Common myeloid progenitor, CD34-positive (primary cell): ENCODE measurements at regions not wholly inside any gene's neighbourhood (a gene's known extent, or its start where the extent isn't known, plus 50 kb on each side); places are given as distances from the start of the nearest gene placed in this dataset.

ENCODE experiments used
- CTCF ChIA-PET: fragments of 350-600 bp; sonication (Branson Sonifier 250); formaldehyde crosslinking; loops from one replicate; lab custom pipeline; 2021; ENCODE audit warnings: antibody characterized with exemption; lab: Charles Lee
- POLR2A ChIA-PET: fragments of 350-600 bp; sonication (Branson Sonifier 250); formaldehyde crosslinking; loops from one replicate; lab custom pipeline; 2021; ENCODE audit warnings: antibody characterized with exemption; lab: Charles Lee
- DNase-seq, 3 donors: peaks; one replicate each; pipeline versions ENCODE4 v3.0.0 to v3.0.0-alpha.2; 2013
- H3K27ac ChIP-seq, 2 experiments: 1 replicate in 1 of 2; 2 replicates in 1 of 2; pipeline ENCODE4 v1.7.0; 2013; ENCODE audit warnings: inconsistent platforms in 2 of 2, low read length in 2 of 2, mild to moderate bottlenecking in 2 of 2, low read depth in 1 of 2, moderate library complexity in 1 of 2; ENCODE audit not compliant: severe bottlenecking in 2 of 2, insufficient read depth in 1 of 2, poor library complexity in 1 of 2
- H3K27me3 ChIP-seq, 5 experiments: replicated peaks in 2 of 5; 1 replicate in 3 of 5; 2 replicates in 2 of 5; pipeline versions ENCODE4 v1.6.1 to v1.7.0; 2013; ENCODE audit warnings: low read length in 4 of 5, mild to moderate bottlenecking in 2 of 5, moderate library complexity in 2 of 5, inconsistent platforms in 1 of 5; ENCODE audit not compliant: insufficient read depth in 5 of 5, control insufficient read depth in 4 of 5
- H3K36me3 ChIP-seq, 4 experiments: 1 replicate in 2 of 4; 2 replicates in 2 of 4; pipeline versions ENCODE4 v1.6.1 to v1.7.0; 2013; ENCODE audit warnings: low read length in 3 of 4, control low read depth in 1 of 4, mild to moderate bottlenecking in 1 of 4; ENCODE audit not compliant: control insufficient read depth in 4 of 4, insufficient read depth in 4 of 4
- H3K4me1 ChIP-seq, 4 experiments: 1 replicate in 3 of 4; 2 replicates in 1 of 4; pipeline versions ENCODE4 v1.6.1 to v1.7.1; 2013; ENCODE audit warnings: low read length in 3 of 4, mild to moderate bottlenecking in 3 of 4, control low read depth in 1 of 4, inconsistent platforms in 1 of 4, moderate library complexity in 1 of 4; ENCODE audit not compliant: control insufficient read depth in 4 of 4, insufficient read depth in 4 of 4; ENCODE audit errors: control extremely low read depth in 1 of 4
- H3K4me3 ChIP-seq, 7 experiments: 1 replicate in 4 of 7; 2 replicates in 3 of 7; pipeline versions ENCODE4 v1.5.1 to v1.7.0; 2013; ENCODE audit warnings: mild to moderate bottlenecking in 7 of 7, low read length in 6 of 7, moderate library complexity in 6 of 7, inconsistent platforms in 2 of 7, low read depth in 2 of 7, control low read depth in 1 of 7; ENCODE audit not compliant: insufficient read depth in 4 of 7, control insufficient read depth in 1 of 7; ENCODE audit errors: extremely low read depth in 1 of 7
- H3K9me3 ChIP-seq, 5 experiments: 1 replicate in 4 of 5; 2 replicates in 1 of 5; pipeline versions ENCODE4 v1.6.1 to v1.7.1; 2013; ENCODE audit warnings: low read length in 4 of 5, mild to moderate bottlenecking in 2 of 5, inconsistent platforms in 1 of 5, low read depth in 1 of 5, moderate library complexity in 1 of 5; ENCODE audit not compliant: control insufficient read depth in 4 of 5, insufficient read depth in 2 of 5; ENCODE audit errors: control extremely low read depth in 1 of 5
- WGBS: methylation state at CpG from one replicate; pipeline ENCODE4 v1.1.5; 2013; ENCODE audit not compliant: insufficient coverage; 5-methylcytosine and 5-hydroxymethylcytosine counted together

DNA sequence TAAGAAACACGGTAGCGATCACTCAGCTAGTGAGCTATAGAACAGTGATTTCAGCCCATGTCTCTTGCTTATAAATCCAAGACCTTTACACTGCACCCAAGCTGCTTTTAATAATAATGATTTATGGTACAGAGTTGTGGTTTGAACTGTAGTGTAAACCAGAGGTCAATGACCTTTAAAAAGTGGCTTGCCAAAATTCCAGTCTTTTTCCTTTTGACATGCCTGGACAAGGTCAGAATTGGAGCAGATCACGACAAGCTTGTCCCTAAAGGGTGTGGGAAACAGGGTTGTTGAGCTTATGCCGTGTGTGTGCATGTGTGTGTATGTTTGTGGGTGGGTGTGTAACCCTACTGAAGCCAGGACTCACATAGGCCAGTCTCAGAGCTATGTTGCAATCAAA is 225.3 kb upstream of the CLINT1 start:
- Histone ChIP-seq H3K27me3 (peaks cover 0 to 5% (median 0%) of the 10 kb centered on the region in 5 experiments), H3K36me3 (no peaks in the 10 kb centered on the region), H3K4me1 (no peaks in the 10 kb centered on the region), H3K4me3 (no peak overlapping the region), H3K9me3 (no peaks in the 10 kb centered on the region), H3K27ac (no peak overlapping the region)
- ChIA-PET POLR2A (no interaction called here), CTCF (interaction anchor here (1.0 to 1.8 kb wide), 3 partner anchors 9 to 12 kb away, joined by 3 to 14 read pairs (median 3); no protein-coding TSS in a partner anchor)
- no peak for DNase-seq
- 85% methylated on average over 2 of the region's 4 CpGs for WGBS

- ChIA-PET POLR2A (no interaction called here), CTCF (interaction anchor here (1.8 kb wide), 1 partner anchor 7 kb away, joined by 14 read pairs; no protein-coding TSS in a partner anchor)
- H3K4me3 ChIP-seq = no peak overlapping the region
Measured at GRCh38 chr5:158082696-158083287, 223.8 kb upstream of the CLINT1 start.

DNA sequence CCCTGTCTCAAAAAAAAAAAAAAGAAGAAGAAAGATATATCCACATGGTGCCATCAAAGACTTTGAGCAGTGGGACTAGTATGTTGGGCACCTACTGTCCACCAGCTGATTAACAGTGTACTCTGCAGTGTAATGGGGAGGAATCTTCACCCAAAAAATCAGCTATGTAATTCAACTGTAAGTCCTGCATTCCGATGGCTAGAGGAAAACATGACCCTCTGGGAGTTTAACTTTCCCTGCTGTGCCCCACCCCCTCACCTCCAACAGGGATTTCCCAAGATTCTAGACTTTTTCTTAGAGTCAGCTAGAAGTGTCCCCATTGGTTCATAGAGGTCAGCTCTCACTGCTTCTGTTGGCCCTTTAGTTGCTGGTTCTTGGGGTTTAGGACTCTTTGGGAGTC is 221.2 kb upstream of the CLINT1 start:
- peaks cover 0 to 3% (median under 1%) of the 10 kb centered on the region in 4 experiments for H3K4me1 ChIP-seq
- WGBS = 100% methylated on average over 1 of the region's 1 CpG
- H3K36me3 ChIP-seq = no peaks in the 10 kb centered on the region
- ChIA-PET CTCF (interaction anchor here (0.9 to 1.4 kb wide), 2 partner anchors 18 to 24 kb away, joined by 3 to 4 read pairs; no protein-coding TSS in a partner anchor), POLR2A (no interaction called here)
- DNase-seq = no peak
- H3K9me3 ChIP-seq = no peaks in the 10 kb centered on the region
- H3K27me3 ChIP-seq = peaks cover 0 to 5% (median 0%) of the 10 kb centered on the region in 5 experiments
- H3K27ac ChIP-seq = no peak overlapping the region
- no peak overlapping the region for H3K4me3 ChIP-seq

More at GRCh38 chr5:158082696-158083287, 223.8 kb upstream of the CLINT1 start:
- H3K9me3 ChIP-seq = no peaks in the 10 kb centered on the region
- H3K27ac ChIP-seq = no peak overlapping the region
- WGBS = 92% methylated on average over 2 of the region's 2 CpGs
- peaks cover 0 to 5% (median 0%) of the 10 kb centered on the region in 5 experiments for H3K27me3 ChIP-seq
- peaks cover 0 to 2% (median 0%) of the 10 kb centered on the region in 4 experiments for H3K4me1 ChIP-seq
- no peaks in the 10 kb centered on the region for H3K36me3 ChIP-seq
- no peak for DNase-seq

GRCh38 chr5:158079097-158079496 is 220.2 kb upstream of the CLINT1 start:
- ChIA-PET CTCF (interaction anchor here (1.4 kb wide), 1 partner anchor 17 kb away, joined by 4 read pairs; no protein-coding TSS in a partner anchor), POLR2A (no interaction called here)
- H3K4me1 ChIP-seq = peaks cover 0 to 3% (median under 1%) of the 10 kb centered on the region in 4 experiments
- H3K36me3 ChIP-seq = no peaks in the 10 kb centered on the region
- no peak overlapping the region for H3K4me3 ChIP-seq
- H3K9me3 ChIP-seq = no peaks in the 10 kb centered on the region
- H3K27me3 ChIP-seq = peaks cover 0 to 5% (median 0%) of the 10 kb centered on the region in 5 experiments
- DNase-seq = peak in 1 of 3 donors; percentile 12
- H3K27ac ChIP-seq = no peak overlapping the region
- WGBS = 96% methylated on average over 4 of the region's 5 CpGs

DNA sequence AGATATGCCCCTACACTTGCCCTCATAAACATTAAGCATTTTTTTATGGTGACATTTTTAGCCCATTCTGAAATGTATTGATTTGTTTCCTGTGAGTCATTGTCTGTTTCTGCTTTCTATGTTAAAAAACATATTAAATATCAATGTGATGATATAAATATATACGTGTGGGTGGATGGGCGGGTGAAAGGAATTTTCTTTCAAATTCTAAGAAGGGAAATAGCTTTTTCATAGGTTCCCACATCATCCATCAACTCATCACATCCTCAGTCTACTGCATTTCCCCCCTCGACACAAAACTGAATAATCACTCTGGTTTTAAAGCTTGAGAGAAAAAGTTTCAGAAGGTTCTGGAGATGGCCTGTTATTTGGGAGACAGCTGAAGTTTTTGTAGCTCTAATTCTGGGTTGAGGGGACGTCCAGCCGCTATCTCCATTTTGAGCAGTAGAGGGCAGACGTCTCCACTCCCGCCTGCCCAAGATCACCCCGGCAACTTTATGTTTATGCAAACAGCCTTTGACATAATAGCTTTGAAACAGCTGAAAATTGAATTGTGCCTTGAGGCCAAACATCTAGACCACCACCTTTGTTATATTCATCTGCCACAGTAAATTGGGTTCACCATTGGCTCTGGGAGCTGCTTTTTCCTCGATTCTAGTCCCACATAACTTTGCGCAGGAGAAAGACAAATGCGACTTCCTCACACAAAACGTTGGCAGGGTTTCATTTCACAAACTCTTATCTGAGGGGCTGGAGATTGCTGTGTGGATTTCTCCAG is 216.2 kb upstream of the CLINT1 start:
- CTCF ChIA-PET = interaction anchor here (1.0 to 2.5 kb wide), 16 partner anchors 9 to 1057 kb away, joined by 3 to 14 read pairs (median 4); no protein-coding TSS in a partner anchor
- WGBS = 0% methylated on average over 4 of the region's 12 CpGs

DNA sequence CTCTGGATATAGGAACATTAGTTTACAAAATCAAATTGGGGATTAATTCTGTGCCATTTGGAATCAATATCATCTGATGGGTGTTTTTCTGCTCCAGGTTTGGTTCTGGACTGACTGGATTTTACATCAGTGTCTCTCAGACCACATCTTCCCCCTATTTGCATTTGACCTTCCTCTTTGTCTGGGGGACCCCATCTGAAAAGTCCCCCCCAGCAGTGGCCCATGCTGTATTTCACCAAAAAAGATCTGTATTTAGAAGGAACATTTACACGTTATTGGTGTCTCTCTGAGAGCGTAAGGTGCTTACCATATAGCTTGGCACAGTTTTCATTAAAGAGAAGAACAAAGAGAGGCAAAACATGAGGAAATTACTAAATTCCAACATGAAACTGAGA is 215.6 kb upstream of the CLINT1 start:
- no peaks in the 10 kb centered on the region for H3K36me3 ChIP-seq
- WGBS = 100% methylated on average over 1 of the region's 2 CpGs
- no peak overlapping the region for H3K27ac ChIP-seq
- DNase-seq = no peak
- CTCF ChIA-PET = interaction anchor here (1.0 to 2.5 kb wide), 16 partner anchors 9 to 1058 kb away, joined by 3 to 14 read pairs (median 4); no protein-coding TSS in a partner anchor
- peaks cover 0 to 3% (median under 1%) of the 10 kb centered on the region in 4 experiments for H3K4me1 ChIP-seq
- no peak overlapping the region for H3K4me3 ChIP-seq
- POLR2A ChIA-PET = no interaction called here
- H3K9me3 ChIP-seq = no peaks in the 10 kb centered on the region
- H3K27me3 ChIP-seq = peaks cover 0 to 2% (median 0%) of the 10 kb centered on the region in 5 experiments

More for the DNA sequence above, 216.2 kb upstream of the CLINT1 start:
- Histone ChIP-seq H3K36me3 (no peaks in the 10 kb centered on the region), H3K27me3 (peaks cover 0 to 2% (median 0%) of the 10 kb centered on the region in 5 experiments), H3K4me3 (peak overlapping the region in 4 of 7 experiments; percentile 27 to 63 (median 46)), H3K4me1 (peaks cover 0 to 3% (median under 1%) of the 10 kb centered on the region in 4 experiments), H3K27ac (peak overlapping the region in 1 of 2 experiments; percentile 37), H3K9me3 (no peaks in the 10 kb centered on the region)
- POLR2A ChIA-PET = no interaction called here
- DNase-seq = peak; percentile 71 to 87 (median 86)
